WTC11 (cell line): ENCODE measurements at regions not wholly inside any gene's neighbourhood (a gene's known extent, or its start where the extent isn't known, plus 50 kb on each side); places are given as distances from the start of the nearest gene placed in this dataset.

Experiments
- ATAC-seq: fragments of 200-7000 bp; cut with Tn5 transposase; 2 replicates; pipeline ENCODE4 v1.10.0; 2021; ENCODE audit warnings: mild to moderate bottlenecking, moderate library complexity
- CTCF ChIA-PET: fragments of 300-600 bp; sonication (Branson Sonifier 250); formaldehyde crosslinking; loops from one replicate; lab custom pipeline; 2021; ENCODE audit warnings: antibody characterized with exemption; lab: Charles Lee
- POLR2A ChIA-PET: fragments of 350-600 bp; sonication (Branson Sonifier 250); formaldehyde crosslinking; loops from one replicate; lab custom pipeline; 2021; ENCODE audit warnings: antibody characterized with exemption; lab: Charles Lee
- DNase-seq: peaks from one replicate; pipeline ENCODE4 v3.0.0; 2021; ENCODE audit warnings: low spot score
- H3K27ac Mint-ChIP-seq: 2 replicates; pipeline ENCODE4 v1.8.0; 2021; ENCODE audit warnings: mixed read lengths
- H3K27me3 Mint-ChIP-seq: 2 replicates; pipeline ENCODE4 v1.8.0; 2021; ENCODE audit warnings: low read depth, mild to moderate bottlenecking, moderate library complexity, mixed read lengths
- H3K36me3 Mint-ChIP-seq: 2 replicates; pipeline ENCODE4 v1.8.0; 2021; ENCODE audit warnings: mixed read lengths
- H3K4me1 Mint-ChIP-seq: 2 replicates; pipeline ENCODE4 v1.8.0; 2022; ENCODE audit warnings: mixed read lengths
- H3K4me3 Mint-ChIP-seq: 2 replicates; pipeline ENCODE4 v1.8.0; 2021; ENCODE audit warnings: mild to moderate bottlenecking, moderate library complexity, mixed read lengths
- H3K9me3 Mint-ChIP-seq: 2 replicates; pipeline ENCODE4 v1.8.0; 2021; ENCODE audit warnings: mixed read lengths
- ATF1 ChIP-seq: sonication (generic); formaldehyde crosslinking; IDR thresholded peaks from 2 replicates; pipeline ENCODE4 v1.8.1; 2023; ENCODE audit warnings: mild to moderate bottlenecking, moderate library complexity, missing genetic modification reagents
- CREM ChIP-seq: sonication (generic); formaldehyde crosslinking; IDR thresholded peaks from 2 replicates; pipeline ENCODE4 v1.8.1; 2022; ENCODE audit warnings: mild to moderate bottlenecking, missing genetic modification reagents, moderate library complexity
- ETV6 ChIP-seq: sonication (generic); formaldehyde crosslinking; IDR thresholded peaks from 2 replicates; pipeline ENCODE4 v1.8.1; 2022; ENCODE audit warnings: mild to moderate bottlenecking, missing genetic modification reagents
- HMGA2 ChIP-seq: fragments of 250-450 bp; sonication (Bioruptor Pico); IDR thresholded peaks from 2 replicates; pipeline ENCODE4 v1.4.0; 2021; ENCODE audit warnings: mild to moderate bottlenecking, moderate library complexity
- JAZF1 ChIP-seq: fragments of 250-450 bp; sonication (Bioruptor Pico); IDR thresholded peaks from 2 replicates; pipeline ENCODE4 v1.9.0; 2021; ENCODE audit warnings: moderate library complexity, mild to moderate bottlenecking, inconsistent platforms
- JUN ChIP-seq: sonication (generic); formaldehyde crosslinking; IDR thresholded peaks from 2 replicates; pipeline ENCODE4 v1.8.0; 2023; ENCODE audit warnings: mild to moderate bottlenecking, missing genetic modification reagents
- MXD4 ChIP-seq: fragments of 250-450 bp; sonication (Bioruptor Pico); IDR thresholded peaks from 2 replicates; pipeline ENCODE4 v1.8.0; 2021; ENCODE audit warnings: mild to moderate bottlenecking, moderate library complexity, borderline replicate concordance
- NR2C2 ChIP-seq: sonication (generic); formaldehyde crosslinking; IDR thresholded peaks from 2 replicates; pipeline ENCODE4 v1.8.0; 2022; ENCODE audit warnings: mild to moderate bottlenecking, missing genetic modification reagents
- PRRX2 ChIP-seq: fragments of 250-450 bp; sonication (Bioruptor Pico); IDR thresholded peaks from 2 replicates; pipeline ENCODE4 v1.8.0; 2021; ENCODE audit warnings: mild to moderate bottlenecking
- RORB ChIP-seq: fragments of 250-450 bp; sonication (Bioruptor Pico); IDR thresholded peaks from 2 replicates; pipeline ENCODE4 v1.9.0; 2021; ENCODE audit warnings: mild to moderate bottlenecking
- TP53 ChIP-seq: sonication (generic); formaldehyde crosslinking; IDR thresholded peaks from 2 replicates; pipeline ENCODE4 v1.8.1; 2023; ENCODE audit warnings: mild to moderate bottlenecking, missing genetic modification reagents
- ZNF138 ChIP-seq: sonication (generic); formaldehyde crosslinking; conservative IDR thresholded peaks from 2 replicates; pipeline ENCODE4 v1.8.1; 2022; ENCODE audit warnings: mild to moderate bottlenecking, moderate library complexity, missing genetic modification reagents
- ZNF232 ChIP-seq: sonication (generic); formaldehyde crosslinking; IDR thresholded peaks from 2 replicates; pipeline ENCODE4 v1.8.0; 2022; ENCODE audit warnings: mild to moderate bottlenecking, missing genetic modification reagents
- ZNF671 ChIP-seq: fragments of 250-450 bp; sonication (Bioruptor Pico); IDR thresholded peaks from 2 replicates; pipeline ENCODE4 v1.8.0; 2021; ENCODE audit warnings: mild to moderate bottlenecking
- TF ChIP-seq, protein P1 (sequence below): fragments of 250-450 bp; sonication (Bioruptor Pico); IDR thresholded peaks from 2 replicates; pipeline ENCODE4 v1.9.0; 2021; ENCODE audit warnings: mild to moderate bottlenecking
- TF ChIP-seq, protein P2 (sequence below): sonication (generic); formaldehyde crosslinking; IDR thresholded peaks from 2 replicates; pipeline ENCODE4 v1.8.1; 2022; ENCODE audit warnings: low read depth, mild to moderate bottlenecking, moderate library complexity, missing genetic modification reagents, borderline replicate concordance
- TF ChIP-seq, protein P3 (sequence below): sonication (generic); formaldehyde crosslinking; IDR thresholded peaks from 2 replicates; pipeline ENCODE4 v1.8.0; 2022; ENCODE audit warnings: mild to moderate bottlenecking, missing genetic modification reagents
- TF ChIP-seq, protein P4 (sequence below): sonication (generic); formaldehyde crosslinking; IDR thresholded peaks from 2 replicates; pipeline ENCODE4 v1.8.0; 2023; ENCODE audit warnings: mild to moderate bottlenecking, missing genetic modification reagents
- TF ChIP-seq, protein P5 (sequence below): sonication (generic); formaldehyde crosslinking; IDR thresholded peaks from 2 replicates; pipeline ENCODE4 v1.8.0; 2022; ENCODE audit warnings: missing genetic modification reagents
- TF ChIP-seq, protein P6 (sequence below): sonication (generic); formaldehyde crosslinking; conservative IDR thresholded peaks from 2 replicates; pipeline ENCODE4 v1.8.1; 2022; ENCODE audit warnings: mild to moderate bottlenecking, missing genetic modification reagents

DNA sequence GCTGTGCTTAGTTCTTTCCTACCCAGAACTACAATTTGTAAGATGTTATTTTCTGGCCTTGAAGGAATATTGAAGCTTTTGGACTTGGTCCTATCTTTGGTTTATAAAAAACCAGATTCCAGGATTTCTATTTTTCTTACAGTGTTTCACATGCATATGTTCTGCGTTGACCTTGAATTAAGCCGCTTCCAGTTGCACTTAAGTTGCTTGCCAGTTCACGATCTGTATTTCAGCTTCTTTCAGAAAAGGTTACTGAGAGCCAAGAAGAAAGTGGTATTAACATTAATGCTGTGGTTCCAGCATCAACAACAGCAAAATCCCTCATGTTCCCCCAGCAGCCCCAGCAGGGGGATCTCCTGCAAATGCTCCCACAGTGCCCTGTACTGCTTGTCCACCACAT is 156.4 kb upstream of the ADAMTS16 start:
- no peaks in the 10 kb centered on the region for H3K36me3 Mint-ChIP-seq
- H3K27ac Mint-ChIP-seq, result no peak overlapping the region
- peaks cover 2% of the 10 kb centered on the region; the same call in 1 of the 2 replicates for H3K27me3 Mint-ChIP-seq
- CTCF ChIA-PET, result no interaction called here
- no peak for TF ChIP-seq JAZF1
- TF ChIP-seq ETV6 (CRISPR knock-in tag), result no peak
- TF ChIP-seq, protein P1, sequence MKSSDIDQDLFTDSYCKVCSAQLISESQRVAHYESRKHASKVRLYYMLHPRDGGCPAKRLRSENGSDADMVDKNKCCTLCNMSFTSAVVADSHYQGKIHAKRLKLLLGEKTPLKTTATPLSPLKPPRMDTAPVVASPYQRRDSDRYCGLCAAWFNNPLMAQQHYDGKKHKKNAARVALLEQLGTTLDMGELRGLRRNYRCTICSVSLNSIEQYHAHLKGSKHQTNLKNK (CRISPR knock-in tag), result no peak
- TF ChIP-seq ZNF232 (CRISPR knock-in tag), result no peak
- no peak for TF ChIP-seq JUN (CRISPR knock-in tag)
- no peak for TF ChIP-seq NR2C2
- no peak for TF ChIP-seq ZNF671 (CRISPR knock-in tag)
- no peak for TF ChIP-seq PRRX2
- no peak for TF ChIP-seq HMGA2
- TF ChIP-seq, protein P2, sequence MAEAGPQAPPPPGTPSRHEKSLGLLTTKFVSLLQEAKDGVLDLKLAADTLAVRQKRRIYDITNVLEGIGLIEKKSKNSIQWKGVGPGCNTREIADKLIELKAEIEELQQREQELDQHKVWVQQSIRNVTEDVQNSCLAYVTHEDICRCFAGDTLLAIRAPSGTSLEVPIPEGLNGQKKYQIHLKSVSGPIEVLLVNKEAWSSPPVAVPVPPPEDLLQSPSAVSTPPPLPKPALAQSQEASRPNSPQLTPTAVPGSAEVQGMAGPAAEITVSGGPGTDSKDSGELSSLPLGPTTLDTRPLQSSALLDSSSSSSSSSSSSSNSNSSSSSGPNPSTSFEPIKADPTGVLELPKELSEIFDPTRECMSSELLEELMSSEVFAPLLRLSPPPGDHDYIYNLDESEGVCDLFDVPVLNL (CRISPR knock-in tag), result no peak
- TF ChIP-seq CREM (CRISPR knock-in tag), result no peak
- TF ChIP-seq ZNF138, result no peak
- TF ChIP-seq MXD4 (CRISPR knock-in tag), result no peak
- TF ChIP-seq, protein P3, sequence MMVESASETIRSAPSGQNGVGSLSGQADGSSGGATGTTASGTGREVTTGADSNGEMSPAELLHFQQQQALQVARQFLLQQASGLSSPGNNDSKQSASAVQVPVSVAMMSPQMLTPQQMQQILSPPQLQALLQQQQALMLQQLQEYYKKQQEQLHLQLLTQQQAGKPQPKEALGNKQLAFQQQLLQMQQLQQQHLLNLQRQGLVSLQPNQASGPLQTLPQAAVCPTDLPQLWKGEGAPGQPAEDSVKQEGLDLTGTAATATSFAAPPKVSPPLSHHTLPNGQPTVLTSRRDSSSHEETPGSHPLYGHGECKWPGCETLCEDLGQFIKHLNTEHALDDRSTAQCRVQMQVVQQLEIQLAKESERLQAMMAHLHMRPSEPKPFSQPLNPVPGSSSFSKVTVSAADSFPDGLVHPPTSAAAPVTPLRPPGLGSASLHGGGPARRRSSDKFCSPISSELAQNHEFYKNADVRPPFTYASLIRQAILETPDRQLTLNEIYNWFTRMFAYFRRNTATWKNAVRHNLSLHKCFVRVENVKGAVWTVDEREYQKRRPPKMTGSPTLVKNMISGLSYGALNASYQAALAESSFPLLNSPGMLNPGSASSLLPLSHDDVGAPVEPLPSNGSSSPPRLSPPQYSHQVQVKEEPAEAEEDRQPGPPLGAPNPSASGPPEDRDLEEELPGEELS, result no peak
- no peak for TF ChIP-seq RORB (CRISPR knock-in tag)
- POLR2A ChIA-PET, result no interaction called here
- H3K4me1 Mint-ChIP-seq, result no peaks in the 10 kb centered on the region
- peaks cover 8% of the 10 kb centered on the region for H3K9me3 Mint-ChIP-seq
- ATAC-seq (no peak), DNase-seq (no peak)
- no peak overlapping the region for H3K4me3 Mint-ChIP-seq

DNA sequence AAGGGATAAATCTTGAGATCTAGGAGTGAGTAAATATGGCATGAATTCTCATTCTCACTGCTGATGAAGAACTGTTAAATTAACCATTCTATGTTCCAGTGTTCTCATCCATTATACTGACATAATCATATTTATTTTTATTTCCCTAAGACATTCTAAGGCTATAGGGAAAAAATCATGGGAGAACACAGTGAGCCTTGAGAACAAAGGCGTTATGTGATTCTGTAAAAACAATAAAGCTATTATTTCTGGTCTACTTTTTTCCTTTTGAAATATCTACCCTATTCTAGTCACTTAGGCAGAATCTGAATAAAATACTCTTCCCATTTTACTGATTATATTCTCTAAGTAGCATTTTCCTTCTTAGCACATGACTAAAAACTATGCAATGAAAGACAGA is 155.7 kb upstream of the ADAMTS16 start:
- no peaks in the 10 kb centered on the region for H3K27me3 Mint-ChIP-seq
- POLR2A ChIA-PET, result no interaction called here
- TF ChIP-seq, protein P4, sequence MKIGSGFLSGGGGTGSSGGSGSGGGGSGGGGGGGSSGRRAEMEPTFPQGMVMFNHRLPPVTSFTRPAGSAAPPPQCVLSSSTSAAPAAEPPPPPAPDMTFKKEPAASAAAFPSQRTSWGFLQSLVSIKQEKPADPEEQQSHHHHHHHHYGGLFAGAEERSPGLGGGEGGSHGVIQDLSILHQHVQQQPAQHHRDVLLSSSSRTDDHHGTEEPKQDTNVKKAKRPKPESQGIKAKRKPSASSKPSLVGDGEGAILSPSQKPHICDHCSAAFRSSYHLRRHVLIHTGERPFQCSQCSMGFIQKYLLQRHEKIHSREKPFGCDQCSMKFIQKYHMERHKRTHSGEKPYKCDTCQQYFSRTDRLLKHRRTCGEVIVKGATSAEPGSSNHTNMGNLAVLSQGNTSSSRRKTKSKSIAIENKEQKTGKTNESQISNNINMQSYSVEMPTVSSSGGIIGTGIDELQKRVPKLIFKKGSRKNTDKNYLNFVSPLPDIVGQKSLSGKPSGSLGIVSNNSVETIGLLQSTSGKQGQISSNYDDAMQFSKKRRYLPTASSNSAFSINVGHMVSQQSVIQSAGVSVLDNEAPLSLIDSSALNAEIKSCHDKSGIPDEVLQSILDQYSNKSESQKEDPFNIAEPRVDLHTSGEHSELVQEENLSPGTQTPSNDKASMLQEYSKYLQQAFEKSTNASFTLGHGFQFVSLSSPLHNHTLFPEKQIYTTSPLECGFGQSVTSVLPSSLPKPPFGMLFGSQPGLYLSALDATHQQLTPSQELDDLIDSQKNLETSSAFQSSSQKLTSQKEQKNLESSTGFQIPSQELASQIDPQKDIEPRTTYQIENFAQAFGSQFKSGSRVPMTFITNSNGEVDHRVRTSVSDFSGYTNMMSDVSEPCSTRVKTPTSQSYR (CRISPR knock-in tag), result no peak
- TF ChIP-seq, protein P5, sequence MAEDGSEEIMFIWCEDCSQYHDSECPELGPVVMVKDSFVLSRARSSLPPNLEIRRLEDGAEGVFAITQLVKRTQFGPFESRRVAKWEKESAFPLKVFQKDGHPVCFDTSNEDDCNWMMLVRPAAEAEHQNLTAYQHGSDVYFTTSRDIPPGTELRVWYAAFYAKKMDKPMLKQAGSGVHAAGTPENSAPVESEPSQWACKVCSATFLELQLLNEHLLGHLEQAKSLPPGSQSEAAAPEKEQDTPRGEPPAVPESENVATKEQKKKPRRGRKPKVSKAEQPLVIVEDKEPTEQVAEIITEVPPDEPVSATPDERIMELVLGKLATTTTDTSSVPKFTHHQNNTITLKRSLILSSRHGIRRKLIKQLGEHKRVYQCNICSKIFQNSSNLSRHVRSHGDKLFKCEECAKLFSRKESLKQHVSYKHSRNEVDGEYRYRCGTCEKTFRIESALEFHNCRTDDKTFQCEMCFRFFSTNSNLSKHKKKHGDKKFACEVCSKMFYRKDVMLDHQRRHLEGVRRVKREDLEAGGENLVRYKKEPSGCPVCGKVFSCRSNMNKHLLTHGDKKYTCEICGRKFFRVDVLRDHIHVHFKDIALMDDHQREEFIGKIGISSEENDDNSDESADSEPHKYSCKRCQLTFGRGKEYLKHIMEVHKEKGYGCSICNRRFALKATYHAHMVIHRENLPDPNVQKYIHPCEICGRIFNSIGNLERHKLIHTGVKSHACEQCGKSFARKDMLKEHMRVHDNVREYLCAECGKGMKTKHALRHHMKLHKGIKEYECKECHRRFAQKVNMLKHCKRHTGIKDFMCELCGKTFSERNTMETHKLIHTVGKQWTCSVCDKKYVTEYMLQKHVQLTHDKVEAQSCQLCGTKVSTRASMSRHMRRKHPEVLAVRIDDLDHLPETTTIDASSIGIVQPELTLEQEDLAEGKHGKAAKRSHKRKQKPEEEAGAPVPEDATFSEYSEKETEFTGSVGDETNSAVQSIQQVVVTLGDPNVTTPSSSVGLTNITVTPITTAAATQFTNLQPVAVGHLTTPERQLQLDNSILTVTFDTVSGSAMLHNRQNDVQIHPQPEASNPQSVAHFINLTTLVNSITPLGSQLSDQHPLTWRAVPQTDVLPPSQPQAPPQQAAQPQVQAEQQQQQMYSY, result no peak
- TF ChIP-seq, protein P6, sequence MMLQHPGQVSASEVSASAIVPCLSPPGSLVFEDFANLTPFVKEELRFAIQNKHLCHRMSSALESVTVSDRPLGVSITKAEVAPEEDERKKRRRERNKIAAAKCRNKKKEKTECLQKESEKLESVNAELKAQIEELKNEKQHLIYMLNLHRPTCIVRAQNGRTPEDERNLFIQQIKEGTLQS (CRISPR knock-in tag), result no peak
- TF ChIP-seq ATF1 (CRISPR knock-in tag) (no peak), TP53 (CRISPR knock-in tag) (no peak)
- TF ChIP-seq, all 79 proteins: peak for 0
- H3K4me1 Mint-ChIP-seq, result no peaks in the 10 kb centered on the region
- no peaks in the 10 kb centered on the region for H3K36me3 Mint-ChIP-seq
- H3K27ac Mint-ChIP-seq, result no peak overlapping the region
- ATAC-seq, result no peak
- H3K4me3 Mint-ChIP-seq, result no peak overlapping the region
- H3K9me3 Mint-ChIP-seq, result peaks cover 8% of the 10 kb centered on the region
- CTCF ChIA-PET, result no interaction called here
- no peak for DNase-seq
